GM13976 (cell line): ENCODE measurements at regions not wholly inside any gene's neighbourhood (a gene's known extent, or its start where the extent isn't known, plus 50 kb on each side); places are given as distances from the start of the nearest gene placed in this dataset.

ENCODE experiments used
- DNase-seq: peaks from one replicate; pipeline ENCODE4 v3.0.0; 2012; ENCODE audit warnings: low spot score
- CTCF ChIP-seq: IDR thresholded peaks from 2 replicates; pipeline ENCODE4 v1.5.1; 2012; ENCODE audit warnings: borderline replicate concordance, mild to moderate bottlenecking; ENCODE audit not compliant: insufficient read depth; ENCODE audit errors: extremely low read depth, missing control alignments, control extremely low read depth
- in situ Hi-C: fragments of 300-500 bp; cut with MboI; formaldehyde crosslinking; loops from one replicate; pipeline ENCODE4 v1.12.0; 2022; ENCODE audit warnings: low sequenced_read_pairs, mixed read lengths, inconsistent platforms; ENCODE audit not compliant: unreplicated experiment

GRCh38 chr6:63502156-63502555, 70.1 kb upstream of the LOC128125822 start:
- no peak for TF ChIP-seq CTCF
- in situ Hi-C loops = no loop called here
- DNase-seq = no peak

- no peak for DNase-seq
- in situ Hi-C loops = no loop called here
Measured at GRCh38 chr6:63503199-63503598, 69.1 kb upstream of the LOC128125822 start.

GRCh38 chr6:63504777-63505384, 67.4 kb upstream of the LOC128125822 start:
- no peak for TF ChIP-seq CTCF
- peak; percentile 68 for DNase-seq

More at GRCh38 chr6:63503199-63503598, 69.1 kb upstream of the LOC128125822 start:
- TF ChIP-seq CTCF = no peak

GRCh38 chr6:63507096-63507495, 65.2 kb upstream of the LOC128125822 start:
- TF ChIP-seq CTCF = no peak
- in situ Hi-C loops = no loop called here
- DNase-seq = no peak

More at GRCh38 chr6:63504777-63505384, 67.4 kb upstream of the LOC128125822 start:
- in situ Hi-C loops = no loop called here

- TF ChIP-seq CTCF = no peak
- in situ Hi-C loops = no loop called here
- DNase-seq = no peak
Measured at GRCh38 chr6:63509652-63510352, 62.5 kb upstream of the LOC128125822 start.

GRCh38 chr6:63510353-63510686, 62.0 kb upstream of the LOC128125822 start:
- no peak for TF ChIP-seq CTCF
- in situ Hi-C loops = no loop called here
- DNase-seq = no peak
